ENCODE measurements at regions not wholly inside any gene's neighbourhood (a gene's known extent, or its start where the extent isn't known, plus 50 kb on each side); places are given as distances from the start of the nearest gene placed in this dataset.

GRCh38 chr15:47517737-47518136 is 199.6 kb upstream of the SEMA6D start:
- TF ChIP-seq CTCF (IDR thresholded peaks at IDR 0.05; ENCODE audit: low read length) (no peak), EZH2 (optimal IDR thresholded peaks at IDR 0.05; ENCODE audit: low read depth, low read length) (no peak)

All from MM.1S (cell line).